NOMO-1 (cell line): ENCODE measurements at regions not wholly inside any gene's neighbourhood (a gene's known extent, or its start where the extent isn't known, plus 50 kb on each side); places are given as distances from the start of the nearest gene placed in this dataset.
"Not testable (repeated sequence)": the region's sequence is repeated elsewhere in the genome, so short reads cannot be mapped to it uniquely, and the experiment has no call there.

ENCODE experiments used
- DNase-seq, 2 experiments: peaks; one replicate each; lab custom pipeline; 2025; ENCODE audit not compliant: unreplicated experiment in 2 of 2; lab: John Stamatoyannopoulos, UW

GRCh38 chr17:77531002-77531401 lies 390.2 kb downstream of the SEC14L1 start:
- no peak for DNase-seq

- no peak for DNase-seq
These were observed 390.9 kb downstream of the SEC14L1 start for GRCh38 chr17:77531641-77532040.

- not testable (repeated sequence) for DNase-seq
These were observed 392.9 kb downstream of the SEC14L1 start for GRCh38 chr17:77533697-77534096.

GRCh38 chr17:77534137-77534536 lies 393.4 kb downstream of the SEC14L1 start:
- DNase-seq = no peak

GRCh38 chr17:77535435-77535834 lies 394.7 kb downstream of the SEC14L1 start:
- no peak for DNase-seq

GRCh38 chr17:77535892-77536291 lies 395.1 kb downstream of the SEC14L1 start:
- DNase-seq = no peak

GRCh38 chr17:77537566-77537965 lies 396.8 kb downstream of the SEC14L1 start:
- no peak for DNase-seq

GRCh38 chr17:77540531-77540930 lies 399.8 kb downstream of the SEC14L1 start:
- DNase-seq = no peak

- DNase-seq = no peak
These were observed 400.2 kb downstream of the SEC14L1 start for GRCh38 chr17:77540975-77541374.

- DNase-seq = no peak
These were observed 401.2 kb downstream of the SEC14L1 start for GRCh38 chr17:77542011-77542410.

GRCh38 chr17:77542551-77543490 lies 402.1 kb downstream of the SEC14L1 start:
- DNase-seq = peak; percentile 67 to 72

- DNase-seq = no peak
These were observed 403.0 kb downstream of the SEC14L1 start for GRCh38 chr17:77543801-77544200.

- peak in 1 of 2 experiments; percentile 15 for DNase-seq
These were observed 403.8 kb downstream of the SEC14L1 start for GRCh38 chr17:77544347-77545110.

- no peak for DNase-seq
These were observed 406.0 kb downstream of the SEC14L1 start for GRCh38 chr17:77546772-77547241.

- peak; percentile 69 to 79 for DNase-seq
These were observed 408.2 kb downstream of the SEC14L1 start for GRCh38 chr17:77548967-77549366.

- no peak for DNase-seq
These were observed 408.7 kb upstream of the TNRC6C start for GRCh38 chr17:77549726-77550366.

GRCh38 chr17:77553459-77554066 lies 404.9 kb upstream of the TNRC6C start:
- no peak for DNase-seq

GRCh38 chr17:77555121-77555591 lies 403.3 kb upstream of the TNRC6C start:
- no peak for DNase-seq

- no peak for DNase-seq
These were observed 402.7 kb upstream of the TNRC6C start for GRCh38 chr17:77555741-77556291.

- DNase-seq = no peak
These were observed 402.0 kb upstream of the TNRC6C start for GRCh38 chr17:77556383-77557061.
